ENCODE measurements at regions not wholly inside any gene's neighbourhood (a gene's known extent, or its start where the extent isn't known, plus 50 kb on each side); places are given as distances from the start of the nearest gene placed in this dataset.
A peak's percentile ranks its signal among the peaks of the same experiment; 100 is the strongest.

GRCh38 chr11:57103899-57104605 is 77.7 kb upstream of the LRRC55 start:
- H3K36me3 ChIP-seq (ENCODE audit: control insufficient read depth, insufficient read depth, low read length): no peaks in the 10 kb centered on the region
- H3K27me3 ChIP-seq (replicated peaks; ENCODE audit: control insufficient read depth, insufficient read depth, low read length): no peaks in the 10 kb centered on the region
- DNase-seq (ENCODE audit: extremely low read depth, insufficient read length): no peak
- TF ChIP-seq, protein P1, sequence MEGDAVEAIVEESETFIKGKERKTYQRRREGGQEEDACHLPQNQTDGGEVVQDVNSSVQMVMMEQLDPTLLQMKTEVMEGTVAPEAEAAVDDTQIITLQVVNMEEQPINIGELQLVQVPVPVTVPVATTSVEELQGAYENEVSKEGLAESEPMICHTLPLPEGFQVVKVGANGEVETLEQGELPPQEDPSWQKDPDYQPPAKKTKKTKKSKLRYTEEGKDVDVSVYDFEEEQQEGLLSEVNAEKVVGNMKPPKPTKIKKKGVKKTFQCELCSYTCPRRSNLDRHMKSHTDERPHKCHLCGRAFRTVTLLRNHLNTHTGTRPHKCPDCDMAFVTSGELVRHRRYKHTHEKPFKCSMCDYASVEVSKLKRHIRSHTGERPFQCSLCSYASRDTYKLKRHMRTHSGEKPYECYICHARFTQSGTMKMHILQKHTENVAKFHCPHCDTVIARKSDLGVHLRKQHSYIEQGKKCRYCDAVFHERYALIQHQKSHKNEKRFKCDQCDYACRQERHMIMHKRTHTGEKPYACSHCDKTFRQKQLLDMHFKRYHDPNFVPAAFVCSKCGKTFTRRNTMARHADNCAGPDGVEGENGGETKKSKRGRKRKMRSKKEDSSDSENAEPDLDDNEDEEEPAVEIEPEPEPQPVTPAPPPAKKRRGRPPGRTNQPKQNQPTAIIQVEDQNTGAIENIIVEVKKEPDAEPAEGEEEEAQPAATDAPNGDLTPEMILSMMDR (IDR thresholded peaks at IDR 0.05; ENCODE audit: insufficient read depth, low read length, poor library complexity, severe bottlenecking): no peak
- H3K4me3 ChIP-seq (replicated peaks; ENCODE audit: low read depth, low read length): no peak overlapping the region

GRCh38 chr11:57109331-57109730 is 72.4 kb upstream of the LRRC55 start:
- no peak for DNase-seq (ENCODE audit: extremely low read depth, insufficient read length)
- Histone ChIP-seq H3K4me3 (replicated peaks; ENCODE audit: low read depth, low read length) (no peak overlapping the region), H3K27me3 (replicated peaks; ENCODE audit: control insufficient read depth, insufficient read depth, low read length) (no peaks in the 10 kb centered on the region), H3K36me3 (ENCODE audit: control insufficient read depth, insufficient read depth, low read length) (no peaks in the 10 kb centered on the region)
- TF ChIP-seq, protein P1 (IDR thresholded peaks at IDR 0.05; ENCODE audit: insufficient read depth, low read length, poor library complexity, severe bottlenecking): no peak

DNA sequence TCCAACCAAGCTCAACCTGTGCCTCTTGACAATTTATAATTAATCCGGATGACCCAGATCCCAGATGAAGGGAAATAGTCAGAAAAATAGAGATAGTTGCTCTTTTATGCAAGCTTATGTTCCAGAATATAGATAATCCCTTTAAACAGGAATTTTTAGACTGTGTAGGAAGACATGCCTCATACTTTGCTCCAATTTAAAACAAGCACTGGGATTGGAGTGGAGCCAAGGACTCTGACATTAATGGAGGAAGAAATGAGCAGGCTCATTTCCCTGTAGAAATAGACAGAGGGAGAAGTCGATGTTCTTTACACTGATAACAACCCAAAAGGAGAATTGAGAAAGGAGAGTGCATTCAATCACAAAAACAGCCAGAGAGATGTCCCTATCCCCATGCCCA is 70.1 kb upstream of the LRRC55 start:
- H3K27me3 ChIP-seq (replicated peaks; ENCODE audit: control insufficient read depth, insufficient read depth, low read length): no peaks in the 10 kb centered on the region
- no peak overlapping the region for H3K4me3 ChIP-seq (replicated peaks; ENCODE audit: low read depth, low read length)
- no peaks in the 10 kb centered on the region for H3K36me3 ChIP-seq (ENCODE audit: control insufficient read depth, insufficient read depth, low read length)
- TF ChIP-seq, protein P1 (IDR thresholded peaks at IDR 0.05; ENCODE audit: insufficient read depth, low read length, poor library complexity, severe bottlenecking): no peak
- no peak for DNase-seq (ENCODE audit: extremely low read depth, insufficient read length)

- no peak for DNase-seq (ENCODE audit: extremely low read depth, insufficient read length)
Measured at GRCh38 chr11:57116654-57117053, 65.1 kb upstream of the LRRC55 start.

DNA sequence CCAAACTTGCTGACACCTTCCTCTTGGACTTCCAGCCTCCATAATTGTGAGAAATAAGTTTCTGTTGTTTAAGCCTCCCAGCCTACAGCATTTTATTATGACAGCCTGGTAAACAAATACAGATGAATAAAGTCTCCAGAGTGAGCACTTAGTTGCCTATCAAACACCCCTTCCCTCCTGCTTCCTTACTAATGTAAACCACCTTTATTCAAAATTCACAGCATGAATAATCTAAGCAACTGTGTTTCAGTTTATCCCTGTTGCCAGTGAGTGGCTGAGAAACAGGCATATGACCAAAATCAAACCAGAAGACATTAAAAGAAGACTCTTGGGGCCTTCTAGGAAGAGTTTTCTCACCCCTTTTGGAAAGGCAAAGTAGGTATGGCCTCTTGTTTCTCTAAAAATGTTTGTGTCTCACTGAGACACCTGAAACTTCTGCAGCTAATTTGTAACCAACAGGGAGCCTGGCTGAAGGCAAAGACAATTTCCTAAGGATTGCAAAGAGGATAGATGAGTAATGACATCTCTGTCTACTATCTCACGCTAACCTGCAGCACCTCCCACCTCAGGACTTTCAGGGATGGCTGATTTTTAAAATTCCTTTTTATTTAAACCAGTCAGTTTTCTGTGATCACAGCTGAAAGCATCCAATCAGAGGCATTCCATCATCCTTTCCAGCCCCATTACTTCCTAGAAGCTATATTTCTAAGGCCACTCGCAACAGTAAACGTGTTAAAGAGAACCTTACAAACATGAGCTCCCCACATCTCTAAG is 61.4 kb upstream of the LRRC55 start:
- no peak for DNase-seq (ENCODE audit: extremely low read depth, insufficient read length)
- Histone ChIP-seq H3K36me3 (ENCODE audit: control insufficient read depth, insufficient read depth, low read length) (no peaks in the 10 kb centered on the region), H3K27me3 (replicated peaks; ENCODE audit: control insufficient read depth, insufficient read depth, low read length) (no peaks in the 10 kb centered on the region), H3K4me3 (replicated peaks; ENCODE audit: low read depth, low read length) (no peak overlapping the region)
- TF ChIP-seq, protein P1 (IDR thresholded peaks at IDR 0.05; ENCODE audit: insufficient read depth, low read length, poor library complexity, severe bottlenecking): no peak

More at GRCh38 chr11:57116654-57117053, 65.1 kb upstream of the LRRC55 start:
- H3K4me3 ChIP-seq (replicated peaks; ENCODE audit: low read depth, low read length): no peak overlapping the region
- TF ChIP-seq, protein P1 (IDR thresholded peaks at IDR 0.05; ENCODE audit: insufficient read depth, low read length, poor library complexity, severe bottlenecking): peak; percentile 59
- no peaks in the 10 kb centered on the region for H3K27me3 ChIP-seq (replicated peaks; ENCODE audit: control insufficient read depth, insufficient read depth, low read length)
- H3K36me3 ChIP-seq (ENCODE audit: control insufficient read depth, insufficient read depth, low read length): no peaks in the 10 kb centered on the region

Measured in GM06990 (cell line).